HG02973 (cell line): ENCODE measurements at regions not wholly inside any gene's neighbourhood (a gene's known extent, or its start where the extent isn't known, plus 50 kb on each side); places are given as distances from the start of the nearest gene placed in this dataset.
"Not testable (repeated sequence)": the region's sequence is repeated elsewhere in the genome, so short reads cannot be mapped to it uniquely, and the experiment has no call there.

Source experiments
- ATAC-seq: cut with Tn5 transposase; IDR thresholded peaks from one replicate; pipeline ENCODE4 v1.9.1; 2021; ENCODE audit warnings: moderate library complexity; ENCODE audit not compliant: unreplicated experiment

DNA sequence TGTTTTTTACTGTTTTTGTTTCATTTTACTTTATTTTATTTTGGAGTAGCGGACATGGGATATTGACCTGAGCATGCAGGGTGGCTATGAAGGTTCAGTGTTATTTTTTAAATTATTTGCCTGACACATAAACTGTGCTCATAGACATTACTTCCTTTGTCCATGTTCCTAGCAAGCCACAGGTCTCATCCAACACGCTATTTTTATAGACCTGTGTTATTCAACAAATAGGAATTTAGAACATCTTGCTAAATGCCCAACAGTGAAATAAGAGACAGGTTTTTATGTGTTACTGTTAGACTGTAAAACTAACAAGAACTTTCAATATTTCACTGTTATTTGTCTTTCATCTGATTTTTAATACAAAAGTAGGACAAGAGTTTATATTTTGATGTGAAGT lies 756.4 kb downstream of the KCNT2 start:
- ATAC-seq = no peak

DNA sequence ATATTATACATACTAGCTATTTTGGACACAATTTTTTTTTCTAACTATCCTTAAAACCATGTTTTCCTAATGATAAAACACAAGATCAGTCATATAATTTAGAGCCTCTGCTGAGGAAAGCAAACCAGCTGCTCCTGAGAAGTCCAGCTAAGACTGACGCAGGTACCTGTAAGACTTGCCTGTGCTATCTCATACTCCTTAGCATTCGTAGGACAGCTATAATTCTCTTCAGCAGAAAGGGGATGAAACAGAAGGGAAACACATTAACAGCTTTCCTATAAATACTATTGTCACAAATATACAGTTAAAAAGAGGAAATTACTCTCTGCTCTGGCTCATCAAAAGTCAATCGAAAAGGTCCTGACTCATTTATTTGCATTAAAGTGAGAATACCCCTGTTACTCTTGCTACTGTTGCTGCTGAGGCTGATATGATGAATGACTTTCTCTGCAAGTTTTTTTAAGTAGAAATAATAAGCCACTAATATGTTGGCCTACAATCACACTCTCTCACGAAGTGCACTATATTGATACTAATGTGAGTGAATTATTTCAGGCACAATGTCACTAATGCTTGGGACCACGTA lies 757.1 kb downstream of the KCNT2 start:
- no peak for ATAC-seq

DNA sequence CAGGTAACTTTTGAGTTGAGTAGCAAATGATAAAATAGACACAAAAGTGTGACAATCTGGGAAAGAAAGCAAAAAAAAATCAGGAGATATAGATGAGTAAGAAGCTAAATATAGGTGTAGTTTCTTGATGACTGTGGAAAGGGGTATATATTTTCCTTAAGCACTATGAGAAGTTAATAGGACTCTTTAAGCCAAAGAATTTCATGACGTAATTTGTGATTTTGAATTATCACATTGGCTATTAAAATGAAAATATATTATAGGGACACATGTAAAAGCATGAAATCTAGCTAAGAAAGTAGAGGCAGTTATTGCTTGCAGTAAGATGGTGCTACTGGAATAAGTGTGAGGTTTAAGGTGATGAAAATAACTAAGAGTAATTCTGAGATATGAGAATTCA lies 759.1 kb downstream of the KCNT2 start:
- ATAC-seq = no peak

DNA sequence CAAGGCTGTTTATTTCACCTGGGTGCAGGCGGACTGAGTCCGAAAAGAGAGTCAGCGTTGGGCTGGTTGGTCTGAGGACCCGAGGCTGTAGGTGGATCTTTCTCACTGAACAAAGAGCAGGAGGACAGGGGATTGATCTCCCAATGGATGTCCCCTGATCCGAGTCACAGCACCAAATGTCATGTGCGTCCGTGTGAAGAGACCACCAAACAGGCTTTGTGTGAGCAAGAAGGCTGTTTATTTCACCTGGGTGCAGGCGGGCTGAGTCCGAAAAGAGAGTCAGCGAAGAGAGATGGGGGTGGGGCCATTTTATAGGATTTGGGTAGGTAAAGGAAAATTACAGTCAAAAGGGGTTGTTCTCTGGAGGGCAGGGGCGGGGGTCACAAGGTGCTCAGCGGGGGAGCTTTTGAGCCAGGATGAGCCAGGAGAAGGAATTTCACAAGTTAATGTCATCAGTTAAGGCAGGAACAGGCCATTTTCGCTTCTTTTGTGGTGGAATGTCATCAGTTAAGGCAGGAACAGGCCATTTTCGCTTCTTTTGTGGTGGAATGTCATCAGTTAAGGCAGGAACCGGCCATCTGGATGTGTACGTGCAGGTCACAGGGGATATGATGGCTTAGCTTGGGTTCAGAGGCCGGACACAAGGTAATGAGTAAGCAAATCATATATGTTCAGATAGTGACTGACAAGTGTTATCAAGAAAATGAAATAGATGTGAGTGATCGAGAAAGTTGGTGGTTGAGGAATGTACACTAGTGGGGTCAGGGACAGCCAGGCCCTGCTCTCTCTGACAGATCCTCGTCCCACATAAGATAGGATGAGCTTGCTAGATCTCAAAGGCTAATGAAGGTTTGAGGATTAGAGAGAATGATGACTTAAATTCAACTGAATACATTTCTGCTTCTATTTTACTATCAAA lies 760.0 kb downstream of the KCNT2 start:
- not testable (repeated sequence) for ATAC-seq

DNA sequence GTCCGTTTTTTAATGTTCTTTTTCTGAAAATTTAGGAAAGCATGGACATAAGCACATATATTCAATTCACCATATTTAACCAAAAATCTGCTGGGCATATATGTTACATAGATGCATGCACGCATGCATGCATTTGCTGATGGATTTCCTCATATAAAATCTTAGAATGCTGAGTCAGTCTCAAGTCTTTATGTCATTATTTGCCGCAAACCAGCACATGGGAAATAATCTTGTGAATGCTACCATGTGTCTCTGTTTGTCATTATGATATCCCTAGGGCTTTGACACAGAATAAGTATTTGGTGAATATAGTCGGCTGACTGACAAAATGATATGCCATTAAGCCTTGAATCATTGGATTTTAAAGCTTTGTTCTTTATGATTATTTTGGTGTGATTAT lies 776.5 kb downstream of the KCNT2 start:
- no peak for ATAC-seq

DNA sequence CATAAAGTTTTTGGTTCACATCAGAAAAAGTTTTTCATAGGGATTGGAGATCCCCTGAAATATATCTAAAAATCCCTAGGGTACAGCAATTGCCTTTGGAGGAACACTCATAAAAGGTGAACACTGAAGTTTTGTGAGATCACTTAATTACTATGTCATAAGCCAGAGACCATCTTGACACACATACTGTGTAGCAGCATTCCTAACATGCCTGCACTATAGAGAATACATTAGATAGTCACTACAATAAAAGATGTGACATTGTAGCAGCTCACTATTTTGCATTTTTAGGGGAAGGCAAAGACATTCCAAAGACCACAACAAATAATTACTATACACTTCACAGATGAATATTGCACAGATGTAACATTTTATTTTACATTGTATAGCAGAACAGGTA lies 779.9 kb downstream of the KCNT2 start:
- no peak for ATAC-seq

DNA sequence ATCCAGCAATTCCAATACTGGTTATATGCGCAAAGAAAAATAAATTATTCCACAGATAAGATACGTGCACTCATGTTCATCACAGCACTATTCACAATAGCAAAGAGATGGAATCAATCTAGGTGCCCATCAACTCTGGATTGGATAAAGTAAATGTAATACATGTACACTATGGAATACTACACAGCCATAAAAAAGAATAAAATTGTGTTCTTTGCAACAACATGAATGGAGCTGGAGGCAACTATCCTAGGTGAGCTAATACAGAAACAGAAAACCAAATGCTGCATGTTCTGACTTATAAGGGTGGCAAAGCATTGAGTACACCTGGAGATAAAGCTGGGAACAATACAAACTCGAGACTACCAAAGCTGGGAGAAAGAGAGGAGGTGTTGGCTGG lies 787.3 kb downstream of the KCNT2 start:
- no peak for ATAC-seq

DNA sequence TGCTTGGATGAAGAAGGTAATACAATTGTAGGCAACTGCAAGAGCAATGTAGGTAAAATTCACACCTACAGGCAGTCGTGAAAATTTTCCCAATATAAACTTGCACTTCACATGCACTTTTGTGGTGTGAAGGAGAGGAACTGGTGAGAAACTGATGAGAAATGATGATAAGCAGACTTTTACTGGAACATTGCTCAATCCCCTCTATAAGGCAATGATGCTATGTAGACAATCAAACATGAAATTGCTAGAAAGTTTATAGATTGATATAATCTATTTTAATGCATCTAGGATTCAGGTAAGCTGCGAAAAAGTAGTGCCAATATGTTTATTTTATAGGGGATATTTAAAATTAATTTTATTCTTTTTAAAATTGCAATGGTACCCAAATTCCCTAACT lies 802.2 kb downstream of the KCNT2 start:
- no peak for ATAC-seq

DNA sequence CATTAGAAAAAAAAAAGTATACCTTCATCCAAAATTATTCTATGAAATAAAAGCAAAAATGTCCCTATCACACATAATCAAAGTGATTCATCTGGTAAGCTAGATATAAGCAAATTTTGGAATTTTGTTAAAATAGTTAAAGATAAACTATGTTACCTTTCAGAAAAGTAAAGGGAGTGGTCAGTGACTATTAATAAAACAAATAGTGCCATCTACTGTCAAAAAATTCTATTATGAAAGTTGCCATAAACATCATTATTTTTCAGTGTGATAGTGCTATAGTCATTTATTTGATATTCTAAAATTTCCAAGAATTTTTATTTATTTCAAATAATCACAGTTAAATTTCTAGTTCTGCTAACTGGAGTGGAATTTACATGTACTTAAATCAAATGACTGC lies 803.7 kb downstream of the KCNT2 start:
- no peak for ATAC-seq

DNA sequence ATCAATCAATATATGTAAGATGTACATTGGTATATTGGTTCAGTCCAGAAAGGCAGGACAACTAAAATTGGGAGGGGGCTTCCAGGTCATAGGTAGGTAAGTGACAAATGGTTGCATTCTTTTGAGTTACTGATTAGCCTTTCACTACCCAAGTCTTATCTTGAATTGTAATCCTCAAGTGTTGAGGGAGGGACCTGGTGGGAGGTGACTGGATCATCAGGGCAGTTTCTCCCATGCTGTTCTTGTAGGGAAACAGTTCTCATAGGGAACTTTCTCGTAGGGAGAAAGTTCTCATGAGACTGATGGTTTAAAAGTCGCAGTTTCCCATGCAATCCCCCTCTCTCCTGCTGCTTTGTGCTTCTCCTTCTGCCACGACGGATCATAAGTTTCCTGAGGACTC lies 809.2 kb downstream of the KCNT2 start:
- no peak for ATAC-seq

DNA sequence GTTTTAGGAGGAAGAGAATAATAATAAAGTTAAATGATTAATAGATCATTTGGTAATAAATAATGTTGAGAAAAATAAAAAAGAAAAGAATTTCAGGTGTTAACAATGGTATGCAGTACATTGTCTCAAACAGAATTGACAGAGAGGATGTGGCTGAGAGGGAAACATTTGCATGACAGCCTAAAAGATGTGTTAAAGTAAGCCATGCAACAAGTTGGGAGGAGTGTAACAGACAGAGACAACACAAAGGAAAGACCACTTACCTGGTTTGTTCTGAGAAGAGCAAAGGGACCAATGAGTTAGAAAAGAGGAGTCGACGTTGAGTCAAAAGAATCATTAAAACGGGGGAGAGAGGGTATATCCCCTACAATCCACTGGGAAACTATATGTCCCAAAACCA lies 814.0 kb downstream of the KCNT2 start:
- no peak for ATAC-seq

DNA sequence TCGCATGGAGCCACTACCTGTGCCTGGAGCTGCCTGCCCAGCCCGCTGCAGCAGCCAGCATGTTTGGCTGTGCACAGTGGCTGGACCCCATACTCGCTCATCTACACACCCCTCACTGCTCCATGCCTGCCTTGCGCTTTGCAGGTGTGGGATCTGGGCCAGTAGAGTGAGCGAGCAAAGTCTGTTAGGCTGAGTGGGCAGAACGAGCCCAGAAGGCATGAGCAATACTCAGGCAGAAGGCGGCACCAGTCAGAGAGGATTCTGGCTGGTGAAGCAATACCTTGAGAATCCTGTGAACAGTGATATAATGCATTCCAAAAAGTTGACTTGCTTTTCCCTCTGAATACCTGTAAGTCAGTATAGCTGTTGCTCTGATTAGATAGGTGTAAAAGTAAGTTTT lies 816.4 kb downstream of the KCNT2 start:
- no peak for ATAC-seq

DNA sequence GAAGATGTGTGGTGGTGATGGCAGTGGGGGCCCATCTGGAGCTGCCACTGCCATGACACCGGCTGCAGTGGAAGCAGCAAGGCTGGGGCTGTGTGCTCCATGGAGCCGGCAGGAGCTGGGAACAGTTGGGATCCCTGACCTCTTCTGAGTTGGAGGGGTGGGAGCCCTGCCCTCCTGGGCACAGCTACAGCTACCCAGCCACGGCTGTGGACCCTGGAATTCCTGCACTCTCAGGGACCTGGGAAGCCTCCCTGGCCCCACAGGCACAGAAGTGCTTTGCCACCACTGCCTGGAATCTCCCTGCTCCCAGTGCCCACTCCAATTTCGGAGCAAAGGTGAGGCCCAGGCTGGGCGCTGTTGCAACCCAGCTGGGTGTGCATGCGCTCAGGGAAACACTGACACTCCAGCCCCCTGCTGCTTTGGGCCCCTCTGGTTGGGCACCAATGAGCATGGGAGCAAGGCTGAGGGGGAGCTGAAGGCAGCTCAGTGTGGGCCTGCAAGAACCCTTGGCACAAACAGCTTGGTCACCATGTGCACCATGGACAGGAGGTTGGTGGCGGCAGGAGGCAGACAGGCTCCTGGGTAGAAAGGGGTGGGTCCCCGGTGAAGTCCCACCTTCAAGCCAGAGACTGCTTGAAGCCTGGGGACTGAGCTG lies 817.6 kb downstream of the KCNT2 start:
- ATAC-seq = no peak

DNA sequence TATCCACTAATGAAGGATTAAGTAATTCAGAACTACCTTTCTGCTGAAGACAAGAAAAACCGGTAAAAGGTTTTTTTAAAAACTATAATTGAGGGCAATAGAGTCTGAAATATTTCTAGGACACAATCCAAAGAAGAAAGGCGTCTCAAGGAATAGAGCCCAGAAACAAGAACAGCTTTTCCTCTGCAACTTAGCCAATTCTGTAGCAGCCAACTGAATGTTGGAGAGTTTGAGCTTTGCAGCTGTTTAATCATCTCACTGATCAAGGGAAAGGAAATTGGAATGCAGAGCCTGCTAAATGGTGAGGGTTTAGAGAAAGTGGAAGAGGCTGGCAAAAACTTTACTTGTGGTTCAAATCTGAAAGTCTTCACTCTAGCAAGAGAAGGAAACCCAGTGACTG lies 818.9 kb downstream of the KCNT2 start:
- ATAC-seq = no peak

DNA sequence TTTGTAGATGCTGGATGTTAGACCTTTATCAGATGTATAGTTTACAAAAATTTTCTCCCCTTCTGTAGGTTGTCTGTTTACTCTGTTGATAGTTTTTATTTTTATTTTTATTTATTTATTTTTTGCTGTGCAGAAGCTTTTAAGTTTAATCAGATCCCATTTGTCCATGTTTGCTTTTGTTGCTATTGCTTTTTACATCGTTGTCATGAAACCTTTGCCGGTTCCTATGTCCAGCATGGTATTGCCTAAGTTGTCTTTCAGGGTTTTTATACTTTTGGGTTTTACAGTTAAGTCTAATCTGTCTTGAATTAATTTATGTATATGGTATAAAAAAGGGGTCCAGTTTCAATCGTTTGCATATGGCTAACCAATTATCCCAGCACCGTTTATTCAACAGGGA lies 819.5 kb downstream of the KCNT2 start:
- no peak for ATAC-seq

DNA sequence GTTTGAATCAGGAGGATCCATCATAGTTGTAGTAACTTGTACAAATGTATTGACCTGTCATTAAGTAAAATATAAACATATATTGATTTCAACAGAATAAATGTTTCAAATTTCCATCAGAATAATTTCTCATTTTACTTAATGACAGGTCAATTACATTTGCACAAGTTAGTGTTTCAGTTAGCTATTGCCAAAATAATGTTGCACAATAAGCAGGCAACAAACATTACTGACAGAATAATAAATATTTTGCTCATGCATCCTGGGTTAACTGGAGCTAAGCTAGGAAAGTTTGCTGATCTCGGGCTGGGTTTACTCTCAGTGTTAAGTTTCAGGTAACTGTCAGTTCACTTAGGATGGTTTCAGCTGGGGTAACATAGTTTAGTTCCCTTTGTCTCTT lies 822.4 kb downstream of the KCNT2 start:
- no peak for ATAC-seq

DNA sequence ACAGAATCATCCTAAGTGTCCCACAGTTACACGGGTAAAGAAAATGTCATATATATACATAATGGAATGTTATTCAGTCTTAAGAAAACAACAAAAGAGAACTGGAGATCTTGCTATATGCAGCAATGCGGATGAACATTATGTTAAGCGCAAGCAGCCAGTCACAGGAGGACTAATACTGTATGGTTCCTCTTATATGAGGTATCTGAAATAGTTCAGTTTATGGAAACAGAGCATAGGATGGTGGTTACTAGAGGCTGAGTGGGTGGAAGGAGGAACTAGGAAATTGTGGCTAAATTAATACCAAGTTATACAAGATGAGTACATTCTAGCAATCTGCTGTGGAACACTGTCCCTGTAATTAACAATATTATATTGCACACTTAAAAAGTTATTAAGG lies 834.3 kb downstream of the KCNT2 start:
- no peak for ATAC-seq

DNA sequence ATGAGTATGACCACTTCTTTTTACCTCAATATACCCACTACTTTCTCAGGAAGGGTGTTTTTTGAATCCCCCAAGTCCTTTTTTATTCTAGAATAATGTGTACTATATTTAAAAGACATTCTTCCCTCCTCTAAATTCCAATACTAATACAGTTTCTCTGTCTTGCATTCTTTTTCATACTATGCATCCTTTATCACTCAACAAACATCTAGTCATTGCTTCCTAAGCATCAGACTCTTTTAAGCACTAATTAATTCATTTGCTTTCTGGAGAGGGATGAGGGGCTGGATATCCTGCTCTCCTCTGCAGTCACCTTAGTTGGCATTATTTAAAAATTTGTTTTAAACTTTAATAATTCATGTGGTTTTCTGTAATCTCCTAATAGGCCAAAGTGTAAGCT lies 838.8 kb downstream of the KCNT2 start:
- ATAC-seq = no peak

DNA sequence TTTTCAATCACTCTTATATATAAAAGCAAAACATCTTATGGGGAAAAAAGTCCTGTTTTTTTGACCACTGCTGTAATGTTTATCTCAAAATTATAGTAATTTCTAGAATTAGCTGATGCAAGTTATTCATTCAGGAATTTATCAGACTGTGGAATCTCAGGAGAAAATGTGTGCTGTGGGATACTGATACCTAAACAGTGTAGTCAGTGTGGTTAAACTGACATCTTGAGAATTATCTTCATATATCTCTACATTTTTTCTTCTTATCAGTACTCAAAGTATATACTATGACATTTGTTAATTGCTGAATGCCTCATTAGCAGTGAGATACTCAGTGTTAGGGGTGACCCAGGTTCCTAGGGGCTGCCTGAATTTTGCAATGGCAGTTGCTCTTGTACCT lies 839.3 kb downstream of the KCNT2 start:
- no peak for ATAC-seq

DNA sequence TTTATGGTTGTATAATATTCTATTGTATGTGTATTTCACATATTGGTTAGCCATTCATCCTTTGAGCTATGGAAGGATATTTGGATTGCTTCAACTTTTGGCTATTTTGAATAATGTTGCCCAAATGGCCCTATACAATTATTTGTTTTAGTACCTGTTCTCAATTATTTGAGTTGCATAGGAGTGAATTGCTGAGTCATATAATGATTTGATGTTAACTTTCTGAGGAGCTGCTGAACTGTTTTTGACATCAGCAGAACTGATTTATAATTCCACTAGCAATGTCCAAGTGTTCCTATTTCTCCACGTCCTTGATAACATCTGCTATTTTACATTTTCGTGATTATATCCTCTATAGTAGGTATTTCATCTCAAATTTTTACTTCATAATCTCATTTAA lies 839.9 kb downstream of the KCNT2 start:
- ATAC-seq = no peak

DNA sequence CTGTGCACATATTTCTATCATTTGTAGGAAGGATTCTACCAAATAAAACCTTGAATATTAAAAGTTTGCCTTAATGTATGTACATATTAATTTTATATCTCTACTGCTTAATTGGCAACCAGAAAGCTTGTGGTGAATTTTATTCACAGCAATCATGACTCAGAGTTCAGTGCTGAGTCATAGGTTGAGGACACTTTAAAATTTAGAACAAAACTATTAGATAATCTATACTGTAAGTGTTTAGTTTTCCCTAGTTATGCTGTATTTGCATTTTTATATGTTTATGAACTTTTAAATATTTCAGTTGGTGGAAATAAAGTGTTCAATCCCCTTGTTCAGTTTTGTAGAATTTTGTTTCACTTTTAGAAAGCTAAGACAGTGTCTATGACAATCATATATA lies 841.5 kb downstream of the KCNT2 start:
- no peak for ATAC-seq

DNA sequence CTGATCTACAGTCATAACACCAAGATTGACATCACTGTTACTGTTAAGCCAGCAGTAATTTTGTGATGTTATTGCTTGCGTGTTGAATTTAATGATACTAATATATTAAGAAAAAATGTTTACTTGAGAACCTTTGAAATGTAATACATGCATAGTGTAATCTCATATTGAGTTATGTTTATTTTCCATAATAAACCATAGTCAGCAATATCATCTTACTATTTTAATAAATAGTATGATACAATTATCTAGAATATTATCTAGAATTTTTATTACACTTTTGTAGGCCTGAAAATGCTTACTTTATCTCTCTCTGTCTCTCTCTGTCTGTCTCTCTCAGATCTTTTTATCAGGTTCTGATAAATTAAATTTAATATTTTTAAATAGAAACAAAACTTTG lies 843.1 kb downstream of the KCNT2 start:
- no peak for ATAC-seq
